WI38 (cell line): ENCODE measurements at regions not wholly inside any gene's neighbourhood (a gene's known extent, or its start where the extent isn't known, plus 50 kb on each side); places are given as distances from the start of the nearest gene placed in this dataset.

Source experiments
- H3K4me3 ChIP-seq: 2 replicates; pipeline ENCODE4 v1.5.1; 2011; ENCODE audit warnings: low read depth, mild to moderate bottlenecking, control low read depth, low read length
- TF ChIP-seq, protein P1 (sequence below): IDR thresholded peaks from 2 replicates; pipeline ENCODE4 v1.5.1; 2012; ENCODE audit warnings: low read depth, mild to moderate bottlenecking, control low read depth, low read length

DNA sequence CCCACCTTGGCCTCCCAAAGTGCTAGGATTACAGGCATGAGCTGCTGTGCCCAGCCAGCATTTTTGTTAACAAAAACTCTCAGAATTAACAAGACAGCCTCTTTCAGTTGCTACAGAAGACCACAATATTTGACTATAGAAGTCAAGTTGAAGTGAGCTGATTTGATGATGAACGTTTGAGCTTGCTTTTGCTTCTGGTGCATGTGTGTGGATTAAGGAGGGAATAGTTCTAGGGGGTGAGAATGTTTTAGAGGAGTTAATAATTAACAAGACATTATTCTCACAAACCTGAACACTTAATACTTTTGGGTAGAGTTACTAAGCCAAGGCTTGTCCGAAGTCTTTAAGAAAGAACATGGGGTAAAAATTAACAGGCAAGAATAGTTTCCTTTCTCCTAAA is 191.6 kb downstream of the TENT4A start:
- no peak overlapping the region for H3K4me3 ChIP-seq
- TF ChIP-seq, protein P1, sequence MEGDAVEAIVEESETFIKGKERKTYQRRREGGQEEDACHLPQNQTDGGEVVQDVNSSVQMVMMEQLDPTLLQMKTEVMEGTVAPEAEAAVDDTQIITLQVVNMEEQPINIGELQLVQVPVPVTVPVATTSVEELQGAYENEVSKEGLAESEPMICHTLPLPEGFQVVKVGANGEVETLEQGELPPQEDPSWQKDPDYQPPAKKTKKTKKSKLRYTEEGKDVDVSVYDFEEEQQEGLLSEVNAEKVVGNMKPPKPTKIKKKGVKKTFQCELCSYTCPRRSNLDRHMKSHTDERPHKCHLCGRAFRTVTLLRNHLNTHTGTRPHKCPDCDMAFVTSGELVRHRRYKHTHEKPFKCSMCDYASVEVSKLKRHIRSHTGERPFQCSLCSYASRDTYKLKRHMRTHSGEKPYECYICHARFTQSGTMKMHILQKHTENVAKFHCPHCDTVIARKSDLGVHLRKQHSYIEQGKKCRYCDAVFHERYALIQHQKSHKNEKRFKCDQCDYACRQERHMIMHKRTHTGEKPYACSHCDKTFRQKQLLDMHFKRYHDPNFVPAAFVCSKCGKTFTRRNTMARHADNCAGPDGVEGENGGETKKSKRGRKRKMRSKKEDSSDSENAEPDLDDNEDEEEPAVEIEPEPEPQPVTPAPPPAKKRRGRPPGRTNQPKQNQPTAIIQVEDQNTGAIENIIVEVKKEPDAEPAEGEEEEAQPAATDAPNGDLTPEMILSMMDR: no peak

DNA sequence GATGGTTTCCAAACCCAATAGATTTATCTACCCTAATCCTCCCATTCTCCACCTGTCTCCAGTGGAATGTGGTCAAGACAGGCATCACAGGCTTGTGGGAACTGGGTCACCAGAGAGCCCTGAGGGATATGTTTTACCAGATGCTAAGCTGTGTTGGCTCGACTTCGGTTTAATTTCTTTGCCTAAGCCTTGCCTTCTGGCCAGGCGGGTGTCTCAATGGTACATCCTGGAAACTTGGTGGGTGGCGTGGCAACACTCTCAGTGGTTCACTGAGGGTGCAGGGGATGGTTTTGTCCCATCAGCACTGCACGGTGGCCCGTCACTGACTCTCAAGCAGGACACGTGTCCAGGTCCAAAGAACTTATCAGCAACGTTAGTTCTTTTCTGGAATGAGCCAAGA is 192.2 kb downstream of the TENT4A start:
- TF ChIP-seq, protein P1: no peak

DNA sequence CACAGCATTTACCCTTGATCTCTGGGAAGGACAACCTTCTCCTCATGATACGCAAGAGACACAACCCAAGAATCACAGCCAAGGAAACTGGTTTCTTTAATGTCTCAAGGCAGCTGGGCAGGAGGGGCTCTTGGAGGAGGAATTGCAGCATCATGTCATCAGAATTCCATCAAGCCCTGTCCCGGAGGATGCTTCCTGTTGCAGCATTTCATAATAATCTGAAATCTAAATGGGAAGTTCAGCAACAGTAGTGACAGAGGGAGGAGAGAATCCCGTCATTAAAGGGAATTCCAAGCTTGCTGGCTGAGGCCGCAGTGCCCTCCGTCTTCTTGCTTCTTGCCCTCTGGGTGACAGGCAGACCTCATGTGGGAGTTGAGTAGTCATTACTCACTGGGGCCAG is 192.7 kb downstream of the TENT4A start:
- H3K4me3 ChIP-seq: no peak overlapping the region
- TF ChIP-seq, protein P1: no peak

More for the DNA sequence above, 192.2 kb downstream of the TENT4A start:
- no peak overlapping the region for H3K4me3 ChIP-seq

DNA sequence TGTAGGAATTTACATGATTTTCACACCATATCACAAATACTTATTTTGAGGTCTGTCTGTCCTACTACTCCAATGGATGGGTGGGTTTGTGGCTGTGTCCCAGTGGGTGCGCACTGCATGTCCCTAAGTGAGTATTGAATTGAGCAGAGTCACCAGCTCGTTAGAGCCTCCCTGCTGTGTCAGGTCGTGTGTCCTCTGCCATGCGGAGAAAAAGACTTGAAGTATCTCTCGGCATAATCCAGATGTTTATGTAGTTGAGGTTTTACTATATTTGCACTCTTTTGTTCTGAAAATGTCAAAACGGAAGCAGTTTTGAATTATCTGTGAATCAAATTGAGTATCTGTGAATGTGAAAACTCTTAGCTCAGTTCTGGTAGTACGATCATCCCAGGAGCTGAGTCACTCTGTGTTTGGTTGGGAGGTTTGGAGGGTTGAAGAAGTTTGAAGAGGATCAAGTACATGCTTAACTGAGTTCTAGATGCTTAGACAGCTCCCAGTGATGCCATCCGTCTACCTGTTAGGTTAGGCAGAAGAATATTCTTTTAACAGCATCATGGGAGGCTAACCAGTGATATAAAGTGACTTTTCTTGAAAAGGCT is 194.2 kb downstream of the TENT4A start:
- TF ChIP-seq, protein P1: no peak
- H3K4me3 ChIP-seq: no peak overlapping the region

DNA sequence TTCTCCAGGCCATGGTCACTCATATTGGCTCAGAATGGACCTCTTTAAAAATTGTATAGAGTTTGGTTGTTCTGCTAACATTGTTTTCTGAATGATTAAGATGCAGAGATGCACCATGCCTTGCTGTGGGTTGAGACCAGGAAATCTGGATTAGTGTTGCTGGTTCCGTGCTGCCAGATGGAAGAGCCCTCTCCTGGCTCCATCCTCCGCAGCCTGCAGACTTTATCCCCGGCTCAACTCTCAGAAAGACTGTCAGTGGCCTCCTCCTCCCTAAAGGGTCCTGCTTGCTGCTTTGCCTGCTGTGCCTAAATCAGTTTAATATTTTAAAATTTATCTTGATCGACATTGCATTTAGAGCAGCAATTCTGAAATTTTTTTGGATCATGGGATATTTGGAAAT is 196.7 kb downstream of the TENT4A start:
- no peak overlapping the region for H3K4me3 ChIP-seq
- TF ChIP-seq, protein P1: no peak

DNA sequence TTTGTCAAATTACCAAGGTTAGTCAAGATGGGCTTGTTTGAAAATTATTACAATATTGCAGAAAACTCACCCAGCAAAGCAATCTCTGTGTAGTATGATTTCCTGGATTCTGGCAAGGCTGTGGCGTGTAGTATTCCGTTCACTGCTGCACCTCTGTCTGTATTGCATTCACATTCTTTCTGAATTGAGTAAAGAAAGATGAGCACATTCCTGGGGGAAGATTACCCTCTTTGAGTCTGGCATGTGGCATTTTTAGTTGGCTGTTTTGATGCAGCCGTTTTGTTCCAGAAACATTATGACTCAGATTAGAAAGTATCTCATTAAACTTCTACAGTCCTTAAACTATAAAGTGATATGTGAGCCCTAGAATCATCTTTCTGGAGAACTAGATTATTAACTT is 197.7 kb downstream of the TENT4A start:
- TF ChIP-seq, protein P1: no peak
- H3K4me3 ChIP-seq: no peak overlapping the region

DNA sequence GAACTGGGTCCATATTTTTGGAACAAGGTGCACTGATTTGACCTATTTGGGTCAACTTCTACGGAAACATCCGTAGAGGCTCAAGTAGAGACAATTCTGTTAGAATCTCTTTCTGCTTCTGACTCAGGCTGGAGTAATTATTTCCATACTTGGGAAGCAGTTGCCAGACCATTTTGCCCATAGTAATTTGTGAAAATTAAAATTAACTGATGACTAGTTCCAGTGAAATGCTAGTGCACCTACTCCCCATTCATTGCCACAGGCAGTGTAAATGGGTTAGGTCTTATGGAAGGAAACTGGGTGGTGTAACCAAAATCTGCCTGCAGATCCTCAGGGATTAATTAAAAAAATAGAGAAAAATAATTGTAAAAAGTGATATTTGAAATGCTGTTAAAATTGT is 201.1 kb downstream of the TENT4A start:
- TF ChIP-seq, protein P1: no peak
- no peak overlapping the region for H3K4me3 ChIP-seq
